ENCODE measurements at regions not wholly inside any gene's neighbourhood (a gene's known extent, or its start where the extent isn't known, plus 50 kb on each side); places are given as distances from the start of the nearest gene placed in this dataset.

DNA sequence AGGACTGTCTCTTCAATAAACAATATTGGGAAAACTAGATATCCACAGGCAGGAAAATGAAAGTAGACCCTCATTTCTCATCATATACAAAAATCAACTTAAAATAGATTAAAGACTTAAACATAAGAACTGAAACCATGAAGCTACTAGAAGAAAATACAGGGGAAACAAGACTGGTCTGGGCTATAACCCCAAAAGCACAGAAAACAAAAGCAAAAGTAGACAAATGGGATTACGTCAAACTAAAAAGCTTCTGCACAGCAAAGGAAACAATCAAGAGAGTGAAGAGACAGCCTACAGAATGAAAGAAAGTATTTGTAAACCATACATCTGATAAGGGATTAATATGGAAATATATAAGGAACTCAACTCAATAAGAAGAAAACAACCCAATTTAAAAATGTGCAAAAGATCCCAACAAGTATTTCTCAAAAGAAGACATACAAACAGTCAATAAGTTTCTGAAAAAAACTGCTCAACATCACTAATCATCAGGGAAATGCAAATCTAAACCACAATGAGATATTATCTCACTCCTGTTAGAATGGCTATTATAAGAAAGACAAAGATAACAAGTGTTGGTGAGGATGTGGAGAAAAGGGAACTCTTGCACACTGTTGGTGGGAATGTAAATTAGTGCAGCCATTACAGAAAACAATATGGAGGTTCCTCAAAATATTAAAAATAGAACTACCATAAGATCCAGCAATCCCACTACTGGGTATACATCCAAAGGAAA is 325.3 kb upstream of the RASGEF1B start:
- no CpG with 5 or more reads among the region's 1 CpG for WGBS (ENCODE audit: insufficient coverage)
- no peaks in the 10 kb centered on the region for H3K36me3 ChIP-seq (ENCODE audit: control insufficient read depth, insufficient read depth, low read length)
- DNase-seq = no peak
- H3K9me3 ChIP-seq (replicated peaks; ENCODE audit: control insufficient read depth, low read depth, low read length) = no peaks in the 10 kb centered on the region
- no peak overlapping the region for H3K4me3 ChIP-seq (ENCODE audit: low read length)
- no peaks in the 10 kb centered on the region for H3K4me1 ChIP-seq (ENCODE audit: control insufficient read depth, insufficient read depth, low read length)
- H3K27ac ChIP-seq (ENCODE audit: low read length) = no peak overlapping the region
- no peaks in the 10 kb centered on the region for H3K27me3 ChIP-seq (ENCODE audit: control insufficient read depth, insufficient read depth, low read length)

DNA sequence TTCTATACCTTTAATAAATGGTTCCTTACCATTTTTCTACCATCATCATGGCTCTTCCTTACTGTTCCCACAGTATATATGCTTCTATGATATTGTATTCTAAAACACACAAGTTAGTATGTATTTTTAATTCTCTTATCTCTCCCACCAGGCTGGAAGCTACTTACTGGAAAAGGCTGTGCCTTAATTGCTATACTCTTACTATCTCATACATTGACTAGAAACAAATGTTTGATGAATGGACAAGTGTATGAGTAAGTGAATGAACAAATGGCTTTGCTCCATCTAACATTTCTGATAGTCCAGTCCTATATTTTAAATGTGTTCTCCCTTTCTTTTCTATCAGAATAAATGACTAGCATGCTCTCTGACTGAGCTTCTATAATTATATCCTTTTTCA is 320.8 kb upstream of the RASGEF1B start:
- Histone ChIP-seq H3K4me3 (ENCODE audit: low read length) (no peak overlapping the region), H3K27ac (ENCODE audit: low read length) (no peak overlapping the region), H3K4me1 (ENCODE audit: control insufficient read depth, insufficient read depth, low read length) (no peaks in the 10 kb centered on the region), H3K9me3 (replicated peaks; ENCODE audit: control insufficient read depth, low read depth, low read length) (no peaks in the 10 kb centered on the region), H3K36me3 (ENCODE audit: control insufficient read depth, insufficient read depth, low read length) (no peaks in the 10 kb centered on the region), H3K27me3 (ENCODE audit: control insufficient read depth, insufficient read depth, low read length) (no peaks in the 10 kb centered on the region)
- DNase-seq = no peak

DNA sequence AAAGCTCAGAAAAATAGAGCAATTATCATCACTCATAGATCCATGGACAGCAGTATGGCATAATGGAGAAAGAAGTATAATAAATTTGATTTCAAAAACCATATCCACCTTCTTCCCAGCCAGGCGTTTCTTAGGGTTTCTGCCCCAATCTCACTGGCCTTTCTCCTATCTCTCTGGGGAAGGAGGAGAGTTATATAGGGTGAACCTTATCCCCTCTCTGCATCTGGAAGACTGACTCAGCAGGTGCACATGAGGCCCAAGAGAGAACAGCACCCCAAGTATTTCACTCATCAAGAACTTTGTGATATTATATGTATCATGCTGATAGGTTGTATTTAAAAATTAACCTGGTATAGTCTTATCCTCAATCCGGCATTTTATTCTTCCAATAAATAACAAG is 318.8 kb upstream of the RASGEF1B start:
- no peak overlapping the region for H3K27ac ChIP-seq (ENCODE audit: low read length)
- H3K4me1 ChIP-seq (ENCODE audit: control insufficient read depth, insufficient read depth, low read length) = no peaks in the 10 kb centered on the region
- H3K9me3 ChIP-seq (replicated peaks; ENCODE audit: control insufficient read depth, low read depth, low read length) = no peaks in the 10 kb centered on the region
- no peaks in the 10 kb centered on the region for H3K27me3 ChIP-seq (ENCODE audit: control insufficient read depth, insufficient read depth, low read length)
- no peak for DNase-seq
- H3K4me3 ChIP-seq (ENCODE audit: low read length) = no peak overlapping the region
- H3K36me3 ChIP-seq (ENCODE audit: control insufficient read depth, insufficient read depth, low read length) = no peaks in the 10 kb centered on the region
- WGBS (ENCODE audit: insufficient coverage) = no CpG with 5 or more reads among the region's 2 CpGs

DNA sequence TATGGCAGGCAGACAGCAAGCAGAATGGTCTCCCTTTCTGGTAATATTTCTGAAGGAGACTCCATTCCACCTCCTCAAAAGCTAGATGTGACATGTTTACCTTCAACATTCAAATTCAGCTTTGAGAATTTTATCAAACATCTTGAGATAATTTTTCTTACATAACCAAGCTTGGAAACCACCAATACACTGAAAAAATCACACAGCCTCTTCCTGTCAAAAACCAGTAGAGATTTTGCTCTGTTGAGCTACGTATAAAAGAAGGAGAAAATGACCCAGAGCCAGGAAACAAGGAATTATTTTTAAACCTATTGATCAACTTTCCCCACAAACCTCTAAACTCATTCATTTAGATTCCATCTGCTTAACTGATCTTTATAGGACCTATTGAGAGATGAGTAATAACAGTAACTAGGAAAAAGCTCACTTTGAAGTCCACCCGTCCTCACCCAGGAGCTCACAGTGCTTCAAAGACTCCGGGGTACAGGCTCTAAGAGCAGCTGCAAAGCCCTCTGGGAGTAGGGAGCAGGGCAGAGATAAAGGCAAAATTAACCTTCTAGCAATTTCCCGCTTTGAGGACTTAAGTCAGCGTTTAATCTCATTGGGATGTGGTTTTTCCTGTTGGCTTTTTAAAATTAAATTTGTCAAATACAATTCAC is 318.2 kb upstream of the RASGEF1B start:
- Histone ChIP-seq H3K27ac (ENCODE audit: low read length) (no peak overlapping the region), H3K4me1 (ENCODE audit: control insufficient read depth, insufficient read depth, low read length) (no peaks in the 10 kb centered on the region), H3K9me3 (replicated peaks; ENCODE audit: control insufficient read depth, low read depth, low read length) (no peaks in the 10 kb centered on the region), H3K36me3 (ENCODE audit: control insufficient read depth, insufficient read depth, low read length) (no peaks in the 10 kb centered on the region), H3K27me3 (ENCODE audit: control insufficient read depth, insufficient read depth, low read length) (no peaks in the 10 kb centered on the region), H3K4me3 (ENCODE audit: low read length) (no peak overlapping the region)
- no CpG with 5 or more reads among the region's 5 CpGs for WGBS (ENCODE audit: insufficient coverage)
- no peak for DNase-seq

DNA sequence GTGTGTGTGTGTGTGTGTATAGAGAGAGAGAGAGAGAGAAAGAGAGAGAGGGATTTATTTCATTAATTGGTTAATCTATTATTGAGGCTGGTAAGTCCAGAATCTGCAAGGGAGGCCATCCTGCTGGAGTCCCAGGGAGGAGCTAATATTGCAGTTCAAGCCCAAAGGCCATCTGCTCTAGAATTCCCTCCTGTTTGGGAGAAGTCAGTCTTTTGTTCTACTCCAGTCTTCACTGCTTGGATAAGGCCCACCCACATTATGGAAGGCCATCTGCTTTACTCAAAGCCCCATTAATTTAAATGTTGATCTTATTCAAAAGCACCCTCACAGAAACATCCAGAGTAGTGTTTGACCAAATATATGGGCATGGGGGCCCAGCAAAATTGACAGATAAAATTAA is 317.5 kb upstream of the RASGEF1B start:
- no peak overlapping the region for H3K4me3 ChIP-seq (ENCODE audit: low read length)
- no peak for DNase-seq
- H3K36me3 ChIP-seq (ENCODE audit: control insufficient read depth, insufficient read depth, low read length) = no peaks in the 10 kb centered on the region
- no peak overlapping the region for H3K27ac ChIP-seq (ENCODE audit: low read length)
- no peaks in the 10 kb centered on the region for H3K27me3 ChIP-seq (ENCODE audit: control insufficient read depth, insufficient read depth, low read length)
- H3K9me3 ChIP-seq (replicated peaks; ENCODE audit: control insufficient read depth, low read depth, low read length) = no peaks in the 10 kb centered on the region
- no peaks in the 10 kb centered on the region for H3K4me1 ChIP-seq (ENCODE audit: control insufficient read depth, insufficient read depth, low read length)

DNA sequence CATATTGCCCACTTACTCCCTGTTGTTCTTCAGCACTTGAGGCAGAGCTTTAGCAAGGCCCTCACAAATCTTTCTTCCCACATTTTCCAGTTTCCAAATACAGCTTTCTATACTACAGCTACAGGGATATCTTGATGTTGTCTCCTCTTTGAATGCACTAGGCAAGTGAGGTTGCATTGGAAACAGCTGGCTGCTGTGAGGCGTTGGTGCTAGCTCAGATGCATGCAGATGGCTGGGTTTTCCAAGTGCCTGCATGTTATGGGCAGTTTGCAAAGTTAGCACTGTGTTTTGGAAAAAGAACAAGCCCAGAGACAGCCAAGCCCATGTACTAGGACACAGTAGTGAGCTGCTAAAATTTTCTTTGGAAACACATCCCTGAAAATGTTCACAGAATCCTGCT is 315.1 kb upstream of the RASGEF1B start:
- 100% methylated on average over 1 of the region's 1 CpG for WGBS (ENCODE audit: insufficient coverage)
- no peaks in the 10 kb centered on the region for H3K9me3 ChIP-seq (replicated peaks; ENCODE audit: control insufficient read depth, low read depth, low read length)
- no peak overlapping the region for H3K27ac ChIP-seq (ENCODE audit: low read length)
- no peaks in the 10 kb centered on the region for H3K36me3 ChIP-seq (ENCODE audit: control insufficient read depth, insufficient read depth, low read length)
- no peak for DNase-seq
- no peaks in the 10 kb centered on the region for H3K4me1 ChIP-seq (ENCODE audit: control insufficient read depth, insufficient read depth, low read length)
- no peak overlapping the region for H3K4me3 ChIP-seq (ENCODE audit: low read length)
- no peaks in the 10 kb centered on the region for H3K27me3 ChIP-seq (ENCODE audit: control insufficient read depth, insufficient read depth, low read length)

DNA sequence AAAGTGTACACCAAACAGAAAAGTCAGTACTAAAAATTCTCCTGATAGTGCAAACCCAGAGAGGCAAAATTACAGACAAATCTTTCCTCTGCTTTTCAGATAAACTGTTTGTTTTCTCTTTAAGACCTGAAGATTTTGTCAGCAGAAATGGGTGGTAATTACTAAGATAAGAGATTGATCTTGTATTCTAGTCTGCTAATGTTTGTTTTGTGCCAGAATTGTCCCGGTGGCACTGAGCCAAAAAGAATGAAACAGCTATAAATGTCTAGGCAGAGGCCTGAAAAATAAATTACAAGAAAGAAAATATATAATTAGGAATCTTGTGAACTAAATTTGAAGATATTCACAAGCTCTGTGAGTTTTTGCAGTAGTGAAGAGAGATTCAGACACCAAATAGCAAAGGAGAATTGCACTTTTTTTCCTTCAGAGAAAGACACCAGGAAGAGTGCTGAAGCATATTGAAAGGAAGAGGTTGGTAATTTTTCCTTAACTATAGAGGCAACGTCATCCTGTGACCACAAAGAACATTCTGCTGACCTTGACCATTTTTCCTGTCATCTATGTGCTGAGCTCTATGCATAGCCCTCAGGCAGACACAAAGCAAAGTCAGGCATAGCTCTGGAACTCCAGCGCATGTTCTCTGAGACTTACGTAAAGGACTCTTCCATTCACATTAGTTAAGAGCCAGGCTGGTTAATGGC is 314.5 kb upstream of the RASGEF1B start:
- H3K9me3 ChIP-seq (replicated peaks; ENCODE audit: control insufficient read depth, low read depth, low read length) = no peaks in the 10 kb centered on the region

DNA sequence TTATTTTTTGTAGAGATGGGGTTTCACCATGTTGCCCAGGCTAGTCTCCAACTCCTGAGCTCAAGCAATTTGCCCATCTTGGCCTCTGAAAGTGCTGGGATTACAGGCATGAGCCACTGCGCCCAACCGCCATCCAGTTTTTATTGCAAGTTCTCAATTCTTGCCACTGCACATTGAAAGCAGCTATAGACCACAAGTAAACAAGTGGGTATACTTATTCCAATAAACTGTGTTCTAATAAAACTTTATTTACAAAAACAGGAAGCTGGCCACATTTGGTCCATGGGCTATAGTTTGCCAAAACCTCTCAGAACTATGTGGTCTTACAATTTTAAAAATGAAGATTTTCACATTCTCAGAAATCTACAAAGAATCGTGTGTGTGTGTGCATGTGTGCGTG is 313.6 kb upstream of the RASGEF1B start:
- no peaks in the 10 kb centered on the region for H3K4me1 ChIP-seq (ENCODE audit: control insufficient read depth, insufficient read depth, low read length)
- no CpG with 5 or more reads among the region's 4 CpGs for WGBS (ENCODE audit: insufficient coverage)
- DNase-seq = no peak
- no peak overlapping the region for H3K4me3 ChIP-seq (ENCODE audit: low read length)
- no peaks in the 10 kb centered on the region for H3K36me3 ChIP-seq (ENCODE audit: control insufficient read depth, insufficient read depth, low read length)
- H3K9me3 ChIP-seq (replicated peaks; ENCODE audit: control insufficient read depth, low read depth, low read length) = no peaks in the 10 kb centered on the region
- no peaks in the 10 kb centered on the region for H3K27me3 ChIP-seq (ENCODE audit: control insufficient read depth, insufficient read depth, low read length)
- H3K27ac ChIP-seq (ENCODE audit: low read length) = no peak overlapping the region

More for the DNA sequence above, 314.5 kb upstream of the RASGEF1B start:
- Histone ChIP-seq H3K4me3 (ENCODE audit: low read length) (no peak overlapping the region), H3K36me3 (ENCODE audit: control insufficient read depth, insufficient read depth, low read length) (no peaks in the 10 kb centered on the region), H3K4me1 (ENCODE audit: control insufficient read depth, insufficient read depth, low read length) (no peaks in the 10 kb centered on the region), H3K27me3 (ENCODE audit: control insufficient read depth, insufficient read depth, low read length) (no peaks in the 10 kb centered on the region), H3K27ac (ENCODE audit: low read length) (peak overlapping the region; percentile 26)
- WGBS (ENCODE audit: insufficient coverage) = 44% methylated on average over 2 of the region's 4 CpGs
- peak; percentile 61 for DNase-seq

DNA sequence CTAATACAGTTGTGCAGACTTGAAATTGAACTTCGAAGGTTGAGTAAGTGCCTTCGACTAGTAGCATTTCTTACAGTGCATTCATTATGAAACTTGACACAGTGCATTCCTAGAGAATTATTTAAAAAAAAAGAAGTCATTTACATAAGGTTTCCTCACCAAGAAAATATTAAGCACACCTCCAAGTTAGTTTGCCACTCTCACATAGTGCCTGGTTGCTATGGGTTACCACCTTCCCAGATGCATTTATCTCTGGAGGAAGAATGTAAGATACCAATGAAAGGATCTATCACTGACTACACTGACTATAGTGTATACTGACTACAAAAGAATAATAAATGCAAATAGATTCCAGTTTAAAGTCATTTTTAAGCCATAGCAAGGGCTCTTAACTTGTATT is 311.9 kb upstream of the RASGEF1B start:
- Histone ChIP-seq H3K4me3 (ENCODE audit: low read length) (no peak overlapping the region), H3K27ac (ENCODE audit: low read length) (no peak overlapping the region), H3K27me3 (ENCODE audit: control insufficient read depth, insufficient read depth, low read length) (no peaks in the 10 kb centered on the region), H3K9me3 (replicated peaks; ENCODE audit: control insufficient read depth, low read depth, low read length) (no peaks in the 10 kb centered on the region), H3K4me1 (ENCODE audit: control insufficient read depth, insufficient read depth, low read length) (no peaks in the 10 kb centered on the region), H3K36me3 (ENCODE audit: control insufficient read depth, insufficient read depth, low read length) (no peaks in the 10 kb centered on the region)
- DNase-seq = no peak
- no CpG with 5 or more reads among the region's 2 CpGs for WGBS (ENCODE audit: insufficient coverage)

DNA sequence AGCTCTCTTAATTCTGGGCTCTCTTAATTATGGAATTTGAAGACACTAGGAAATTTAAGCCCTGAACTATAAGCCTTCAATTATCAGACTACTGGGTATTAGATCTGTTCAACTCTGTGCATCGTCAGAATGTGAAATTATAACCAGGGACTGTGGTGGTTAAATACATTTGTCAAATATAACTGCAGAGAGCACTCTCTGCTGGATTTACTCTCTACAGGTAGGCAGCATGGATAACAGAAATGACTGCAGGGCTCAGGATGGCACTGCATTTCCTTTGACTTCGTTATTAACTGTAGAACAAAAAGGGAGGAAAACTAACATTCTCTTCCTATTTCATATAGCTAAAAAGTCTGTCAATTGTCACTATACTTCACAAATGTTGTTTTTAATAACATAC is 310.1 kb upstream of the RASGEF1B start:
- no CpG with 5 or more reads among the region's 2 CpGs for WGBS (ENCODE audit: insufficient coverage)
- Histone ChIP-seq H3K36me3 (ENCODE audit: control insufficient read depth, insufficient read depth, low read length) (no peaks in the 10 kb centered on the region), H3K27me3 (ENCODE audit: control insufficient read depth, insufficient read depth, low read length) (no peaks in the 10 kb centered on the region), H3K27ac (ENCODE audit: low read length) (no peak overlapping the region), H3K4me1 (ENCODE audit: control insufficient read depth, insufficient read depth, low read length) (no peaks in the 10 kb centered on the region), H3K9me3 (replicated peaks; ENCODE audit: control insufficient read depth, low read depth, low read length) (no peaks in the 10 kb centered on the region), H3K4me3 (ENCODE audit: low read length) (no peak overlapping the region)
- no peak for DNase-seq
